HL-60 (cell line): ENCODE measurements at regions not wholly inside any gene's neighbourhood (a gene's known extent, or its start where the extent isn't known, plus 50 kb on each side); places are given as distances from the start of the nearest gene placed in this dataset.

Experiments used
- DNase-seq, 2 experiments: peaks; one replicate each; pipeline ENCODE4 v3.0.0-alpha.2; 2010 to 2020; ENCODE audit warnings: low read depth in 1 of 2, low spot score in 1 of 2
- H3K27ac ChIP-seq: fragments of 250-450 bp; sonication (Bioruptor Pico); replicated peaks from 2 replicates; pipeline ENCODE4 v1.5.1; 2020; ENCODE audit warnings: mild to moderate bottlenecking, moderate library complexity
- H3K27me3 ChIP-seq: fragments of 250-450 bp; sonication (Bioruptor Pico); 2 replicates; pipeline ENCODE4 v1.5.1; 2021; ENCODE audit warnings: mild to moderate bottlenecking, moderate library complexity; ENCODE audit not compliant: insufficient read depth, poor library complexity, severe bottlenecking
- H3K4me3 ChIP-seq: replicated peaks from 2 replicates; pipeline ENCODE4 v1.5.1; 2011; ENCODE audit warnings: mild to moderate bottlenecking, control low read depth, low read length; ENCODE audit not compliant: insufficient read depth
- CTCF ChIP-seq: IDR thresholded peaks from one replicate; pipeline ENCODE4 v1.5.1; 2011; ENCODE audit warnings: low read length, control low read depth, inconsistent platforms; ENCODE audit not compliant: insufficient read depth
- GABPA ChIP-seq: IDR thresholded peaks from 2 replicates; pipeline ENCODE4 v1.6.1; 2012; ENCODE audit warnings: low read depth
- POLR2AphosphoS5 ChIP-seq: IDR thresholded peaks from 2 replicates; pipeline ENCODE4 v1.6.1; 2012; ENCODE audit warnings: low read depth
- REST ChIP-seq: IDR thresholded peaks from 2 replicates; pipeline ENCODE4 v1.6.1; 2012; ENCODE audit warnings: low read depth; ENCODE audit not compliant: insufficient replicate concordance
- SPI1 ChIP-seq: IDR thresholded peaks from 2 replicates; pipeline ENCODE4 v1.6.1; 2012; ENCODE audit warnings: low read depth, mild to moderate bottlenecking, borderline replicate concordance

- TF ChIP-seq GABPA (no peak), POLR2AphosphoS5 (no peak), CTCF (no peak), REST (no peak), SPI1 (no peak)
- no peak overlapping the region for H3K27ac ChIP-seq
- no peaks in the 10 kb centered on the region for H3K27me3 ChIP-seq
- no peak overlapping the region for H3K4me3 ChIP-seq
- DNase-seq, result no peak
Measured at GRCh38 chr1:204017032-204017431, 55.9 kb upstream of the SOX13 start.

- Histone ChIP-seq H3K4me3 (no peak overlapping the region), H3K27me3 (no peaks in the 10 kb centered on the region), H3K27ac (no peak overlapping the region)
- no peak for DNase-seq
- no peak for TF ChIP-seq POLR2AphosphoS5
- TF ChIP-seq CTCF, result no peak
- TF ChIP-seq GABPA, result no peak
- no peak for TF ChIP-seq SPI1
Measured at GRCh38 chr1:204018460-204018859, 54.5 kb upstream of the SOX13 start.
